OCI-LY7 (cell line): ENCODE measurements at regions not wholly inside any gene's neighbourhood (a gene's known extent, or its start where the extent isn't known, plus 50 kb on each side); places are given as distances from the start of the nearest gene placed in this dataset.

Experiments used
- EZH2phosphoT487 ChIP-seq: fragments of 200-600 bp; sonication (generic); IDR thresholded peaks from 2 replicates; pipeline ENCODE4 v1.6.1; 2018; ENCODE audit warnings: low read depth, borderline replicate concordance, mild to moderate bottlenecking, mixed run types, antibody characterized with exemption, low read length, moderate library complexity, mixed read lengths
- TF ChIP-seq, protein P1 (sequence below): fragments of 200-600 bp; sonication (generic); conservative IDR thresholded peaks from 2 replicates; pipeline ENCODE4 v1.5.1; 2014; ENCODE audit warnings: mild to moderate bottlenecking, antibody characterized with exemption, low read length, moderate library complexity, mixed read lengths

GRCh38 chr13:47110833-47111240 is 214.0 kb upstream of the HTR2A start:
- TF ChIP-seq, protein P1, sequence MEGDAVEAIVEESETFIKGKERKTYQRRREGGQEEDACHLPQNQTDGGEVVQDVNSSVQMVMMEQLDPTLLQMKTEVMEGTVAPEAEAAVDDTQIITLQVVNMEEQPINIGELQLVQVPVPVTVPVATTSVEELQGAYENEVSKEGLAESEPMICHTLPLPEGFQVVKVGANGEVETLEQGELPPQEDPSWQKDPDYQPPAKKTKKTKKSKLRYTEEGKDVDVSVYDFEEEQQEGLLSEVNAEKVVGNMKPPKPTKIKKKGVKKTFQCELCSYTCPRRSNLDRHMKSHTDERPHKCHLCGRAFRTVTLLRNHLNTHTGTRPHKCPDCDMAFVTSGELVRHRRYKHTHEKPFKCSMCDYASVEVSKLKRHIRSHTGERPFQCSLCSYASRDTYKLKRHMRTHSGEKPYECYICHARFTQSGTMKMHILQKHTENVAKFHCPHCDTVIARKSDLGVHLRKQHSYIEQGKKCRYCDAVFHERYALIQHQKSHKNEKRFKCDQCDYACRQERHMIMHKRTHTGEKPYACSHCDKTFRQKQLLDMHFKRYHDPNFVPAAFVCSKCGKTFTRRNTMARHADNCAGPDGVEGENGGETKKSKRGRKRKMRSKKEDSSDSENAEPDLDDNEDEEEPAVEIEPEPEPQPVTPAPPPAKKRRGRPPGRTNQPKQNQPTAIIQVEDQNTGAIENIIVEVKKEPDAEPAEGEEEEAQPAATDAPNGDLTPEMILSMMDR, result no peak
- no peak for TF ChIP-seq EZH2phosphoT487
